HPDE6-E6E7 (cell line): ENCODE measurements at regions not wholly inside any gene's neighbourhood (a gene's known extent, or its start where the extent isn't known, plus 50 kb on each side); places are given as distances from the start of the nearest gene placed in this dataset.
A peak's percentile ranks its signal among the peaks of the same experiment; 100 is the strongest.
"Not testable (repeated sequence)": the region's sequence is repeated elsewhere in the genome, so short reads cannot be mapped to it uniquely, and the experiment has no call there.

Experiments
- DNase-seq: peaks from one replicate; pipeline ENCODE4 v3.0.0; 2011; ENCODE audit warnings: missing footprints; ENCODE audit errors: extremely low spot score

DNA sequence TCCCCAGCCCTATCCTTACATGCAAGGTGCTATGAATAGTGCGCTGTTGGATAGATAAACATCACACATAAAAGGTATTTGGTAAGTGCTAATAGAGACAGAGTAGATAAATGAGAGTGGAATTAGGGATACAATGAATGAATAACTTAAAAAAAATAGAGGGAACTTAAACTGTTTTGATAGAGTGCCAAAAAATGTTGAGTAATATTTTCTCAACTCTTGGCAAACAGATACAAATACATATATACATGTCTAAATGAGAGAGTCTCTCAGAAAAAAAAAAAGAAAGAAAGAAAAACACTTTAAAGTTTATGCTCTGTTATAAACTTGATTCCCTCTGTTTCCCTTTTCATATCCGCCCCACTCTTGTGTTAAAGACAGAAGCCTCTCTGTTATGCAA, 667.4 kb downstream of the ROBO2 start:
- DNase-seq = no peak

DNA sequence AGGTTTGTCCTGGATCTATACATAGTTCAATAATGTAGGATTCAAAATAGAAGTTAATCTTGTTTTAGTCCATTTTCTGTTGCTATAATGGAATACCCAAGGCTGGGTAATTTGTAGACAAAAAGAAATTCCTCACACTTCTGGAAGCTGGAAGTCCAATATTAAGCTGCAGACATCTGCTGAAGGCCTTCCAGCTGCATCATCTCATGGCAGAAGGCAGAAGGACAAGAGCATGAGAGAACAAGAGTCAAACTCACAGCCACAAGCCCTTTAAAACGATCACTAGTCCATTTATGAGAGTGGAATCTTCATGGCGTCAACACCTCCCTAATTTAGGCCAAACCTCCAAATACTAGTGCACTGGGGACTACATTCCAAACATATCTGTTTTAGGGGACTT, 669.3 kb downstream of the ROBO2 start:
- no peak for DNase-seq

DNA sequence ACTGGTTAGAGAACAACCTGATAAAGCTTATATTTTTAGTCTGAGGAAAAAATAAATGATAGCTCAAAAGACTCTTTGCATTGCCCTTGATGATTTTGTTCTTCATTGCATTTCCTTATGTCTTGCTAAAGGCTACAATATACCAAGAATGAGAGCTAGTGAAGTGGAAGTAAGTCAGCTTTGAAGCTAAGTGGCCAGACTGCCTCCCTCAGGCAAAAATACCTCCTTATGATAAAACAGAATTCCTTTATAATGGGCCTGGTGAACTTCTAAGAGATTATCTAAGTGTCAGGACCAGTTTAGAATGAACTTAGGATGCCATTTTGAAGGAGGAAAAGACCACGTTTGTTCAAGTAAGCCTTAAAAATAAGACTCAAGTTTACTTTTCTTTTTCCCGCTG, 678.4 kb downstream of the ROBO2 start:
- DNase-seq = no peak

DNA sequence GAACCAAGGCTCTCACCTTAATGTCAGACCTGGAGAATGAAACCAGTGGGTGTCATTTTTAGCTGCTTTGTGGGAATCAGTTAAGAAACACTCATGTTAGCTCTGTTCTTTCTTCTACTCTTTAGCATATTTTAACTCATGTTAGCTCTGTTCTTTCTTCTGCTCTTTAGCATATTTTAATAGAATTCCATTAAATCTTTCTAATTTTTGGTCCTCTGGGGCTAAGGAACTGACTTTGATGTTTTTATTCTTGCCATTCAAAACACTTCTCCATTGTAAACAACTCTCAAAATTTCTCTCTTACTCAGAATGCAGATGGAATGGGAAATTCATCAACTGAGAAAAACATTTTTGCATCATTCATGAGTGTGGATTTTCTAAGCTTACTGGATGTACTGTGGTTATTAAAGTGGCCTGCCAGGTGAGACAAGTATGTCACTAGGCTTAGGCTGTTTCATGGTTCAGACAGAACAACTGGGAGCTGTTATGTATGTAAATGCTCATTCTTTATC, 680.6 kb downstream of the ROBO2 start:
- DNase-seq = no peak

DNA sequence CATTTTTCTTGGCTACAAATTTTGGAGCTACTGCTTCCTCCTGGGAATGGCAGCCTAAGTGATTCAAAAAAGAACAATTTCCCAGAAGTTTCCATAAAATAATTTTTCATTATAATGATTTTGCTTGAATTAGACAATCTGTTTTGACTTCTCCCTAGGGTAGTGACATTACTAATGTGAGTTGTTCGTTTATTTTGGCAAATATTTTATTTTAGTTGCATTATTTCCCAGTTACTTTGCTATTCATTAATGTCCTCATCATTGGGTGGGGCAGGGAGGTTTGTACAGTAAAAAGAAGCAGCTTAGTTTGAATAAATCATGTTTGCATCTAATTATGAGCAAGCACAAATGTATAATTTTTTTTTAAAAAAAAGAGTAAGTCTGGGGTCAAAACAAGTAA, 686.6 kb downstream of the ROBO2 start:
- no peak for DNase-seq

DNA sequence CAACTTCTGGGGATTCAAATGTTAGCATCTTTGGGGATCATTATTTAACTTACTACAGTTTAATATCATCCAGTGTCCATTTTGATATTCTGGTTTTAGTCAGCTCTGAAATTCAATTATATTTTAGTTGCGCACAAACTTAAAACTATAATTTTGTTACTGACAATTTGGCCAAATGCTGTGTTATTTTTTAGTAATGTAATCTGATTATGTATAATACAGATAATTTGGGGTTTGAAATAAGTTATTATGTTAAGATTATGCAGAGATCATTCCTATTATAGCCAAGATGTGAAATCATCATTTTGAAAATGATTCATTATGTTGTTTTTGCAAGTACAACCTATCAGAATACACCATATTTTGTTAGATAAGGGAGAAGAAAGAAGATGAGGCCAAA, 706.1 kb downstream of the ROBO2 start:
- no peak for DNase-seq

DNA sequence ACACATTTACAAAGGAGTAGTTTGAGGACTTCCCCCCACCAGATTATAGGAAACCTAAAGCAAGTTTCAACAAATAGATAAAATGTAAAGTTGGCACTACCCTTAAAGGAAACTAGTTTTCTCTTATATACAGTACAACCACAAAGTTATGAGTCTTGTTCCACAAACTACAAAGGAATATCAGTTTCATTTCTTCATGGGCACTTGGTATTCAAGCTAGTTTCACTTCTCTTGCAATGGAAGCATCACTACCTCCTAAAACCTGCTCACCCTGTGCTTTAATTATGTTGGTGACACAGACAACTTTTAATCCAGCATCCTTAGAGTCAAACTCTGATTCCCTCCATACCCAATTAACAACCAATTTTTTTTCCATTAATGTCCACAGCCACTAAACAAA, 707.0 kb downstream of the ROBO2 start:
- no peak for DNase-seq

DNA sequence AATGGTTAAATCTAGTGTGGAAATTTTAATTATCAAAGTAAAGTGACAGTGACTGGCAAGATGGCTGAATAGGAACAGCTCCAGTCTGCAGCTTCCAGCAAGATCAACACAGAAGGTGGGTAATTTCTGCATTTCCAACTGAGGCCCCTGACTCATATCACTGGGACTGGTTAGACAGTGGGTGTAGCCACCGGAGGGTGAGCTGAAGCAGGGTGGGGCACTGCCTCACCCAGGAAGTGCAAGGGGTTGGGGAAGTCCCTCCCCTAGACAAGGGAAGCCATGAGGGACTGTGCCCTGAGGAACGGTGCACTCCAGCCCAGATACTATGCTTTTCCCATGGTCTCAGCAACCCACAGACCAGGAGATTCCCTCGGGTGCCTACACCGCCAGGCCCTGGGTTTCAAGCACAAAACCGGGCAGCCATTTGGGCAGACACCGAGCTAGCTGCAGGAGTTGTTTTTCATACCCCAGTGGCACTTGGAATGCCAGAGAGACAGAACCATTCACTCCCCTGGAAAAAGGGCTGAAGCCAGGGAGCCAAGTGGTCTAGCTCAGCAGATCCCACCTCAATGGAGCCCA, 716.6 kb downstream of the ROBO2 start:
- DNase-seq = not testable (repeated sequence)

DNA sequence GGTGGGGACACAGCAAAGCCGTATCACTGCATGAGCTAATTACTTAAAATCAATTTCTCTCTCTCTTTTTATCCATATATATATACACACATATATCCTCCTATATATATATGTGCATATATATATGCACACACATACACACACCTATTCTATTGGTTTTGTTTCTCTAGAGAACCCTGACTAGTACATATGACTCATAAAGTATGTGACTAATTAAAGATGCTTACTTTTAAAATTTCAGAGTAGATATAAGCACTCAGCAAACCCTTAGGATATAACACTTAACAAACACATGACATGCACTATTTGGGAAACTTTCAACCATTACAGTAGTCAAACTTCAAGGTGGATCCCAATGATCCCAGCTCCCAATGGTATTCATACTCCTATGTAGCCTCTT, 732.6 kb downstream of the ROBO2 start:
- DNase-seq = no peak

DNA sequence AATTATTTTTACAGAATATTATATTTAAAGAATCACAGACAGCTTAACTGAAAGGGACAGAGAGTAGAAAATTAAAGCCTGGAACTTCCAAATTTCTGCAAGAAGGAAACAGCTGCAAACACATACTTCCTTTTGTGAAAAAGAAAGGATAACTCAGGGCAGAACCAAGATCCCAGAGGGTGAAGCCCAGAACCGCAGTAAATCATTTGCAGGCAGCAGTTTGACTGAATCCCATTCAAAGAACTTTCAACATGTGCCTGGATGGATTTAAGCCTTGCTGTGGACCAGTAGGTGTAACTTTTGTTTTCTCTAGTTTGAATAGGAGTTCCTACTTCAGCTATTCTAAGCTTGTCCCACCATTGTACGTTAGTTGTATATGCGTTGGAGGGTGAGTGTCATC, 733.2 kb downstream of the ROBO2 start:
- no peak for DNase-seq

DNA sequence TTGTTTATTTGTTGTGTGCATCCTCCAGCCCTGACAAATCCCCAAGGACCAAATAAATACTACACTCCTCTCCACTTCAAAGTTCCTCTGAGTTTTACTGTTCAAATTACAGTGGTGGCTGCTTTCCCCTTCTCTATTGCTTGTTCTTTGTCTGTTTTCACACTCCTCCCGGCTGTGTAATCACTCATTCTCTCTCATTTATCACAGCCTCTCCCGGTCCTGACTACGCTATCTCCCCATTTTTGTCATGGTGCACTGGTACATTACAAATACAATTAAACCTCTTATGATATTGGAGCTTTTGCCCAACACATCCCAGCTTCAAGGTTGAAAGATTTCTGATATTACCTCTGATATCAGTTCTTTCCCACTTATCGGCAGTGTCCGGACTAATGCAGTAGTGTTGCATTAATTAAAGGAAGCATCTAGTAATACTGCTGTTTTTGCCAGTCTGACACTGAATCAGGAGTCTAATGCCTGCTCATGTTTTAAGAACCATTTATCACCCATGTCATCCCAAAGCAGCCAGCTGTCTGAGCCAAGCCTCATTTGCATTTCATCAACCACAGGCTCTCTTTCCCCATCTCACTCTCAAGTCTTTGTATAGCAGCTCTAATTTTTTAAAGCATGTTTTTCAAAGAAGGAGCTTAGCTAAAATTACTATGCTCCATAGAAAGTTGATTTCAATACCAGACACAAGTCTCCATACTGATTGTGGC, 740.5 kb downstream of the ROBO2 start:
- no peak for DNase-seq

DNA sequence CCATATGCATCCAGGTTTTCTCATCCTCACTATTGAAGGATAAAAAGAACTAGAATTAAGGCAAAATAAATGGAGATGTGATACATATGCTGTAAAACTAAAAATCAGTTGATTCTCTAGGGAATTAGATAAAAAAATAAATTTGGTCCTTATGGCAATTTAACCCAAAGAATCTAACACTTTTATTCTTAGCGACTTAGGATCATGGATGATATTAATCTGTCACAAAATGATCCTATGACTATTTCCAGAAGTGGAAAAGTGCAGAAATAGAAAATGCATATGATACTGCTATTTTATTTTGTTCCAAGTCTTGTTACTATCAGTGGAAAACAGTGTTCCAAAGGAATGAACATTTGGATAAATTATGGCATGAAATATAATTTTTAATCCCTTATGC, 746.3 kb downstream of the ROBO2 start:
- no peak for DNase-seq

DNA sequence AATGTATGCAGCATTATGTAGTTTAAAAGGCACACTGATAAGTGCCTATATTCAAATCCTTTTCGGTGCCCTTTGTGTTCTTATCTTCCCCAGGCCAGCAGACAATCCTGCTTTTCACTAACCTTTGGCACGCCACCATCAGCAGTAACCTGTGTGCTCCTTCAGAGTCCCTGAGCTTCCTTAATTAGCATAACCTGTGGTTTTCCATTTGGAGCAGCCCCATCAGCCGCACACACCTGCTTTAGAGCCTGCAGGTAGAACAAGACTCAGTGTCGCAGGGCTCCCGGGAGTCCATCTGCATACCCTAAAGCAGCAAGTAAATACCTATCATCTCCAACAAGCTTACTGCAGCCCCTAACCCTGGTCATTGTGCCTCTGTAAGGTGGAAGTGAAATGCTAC, 755.1 kb downstream of the ROBO2 start:
- DNase-seq = no peak

DNA sequence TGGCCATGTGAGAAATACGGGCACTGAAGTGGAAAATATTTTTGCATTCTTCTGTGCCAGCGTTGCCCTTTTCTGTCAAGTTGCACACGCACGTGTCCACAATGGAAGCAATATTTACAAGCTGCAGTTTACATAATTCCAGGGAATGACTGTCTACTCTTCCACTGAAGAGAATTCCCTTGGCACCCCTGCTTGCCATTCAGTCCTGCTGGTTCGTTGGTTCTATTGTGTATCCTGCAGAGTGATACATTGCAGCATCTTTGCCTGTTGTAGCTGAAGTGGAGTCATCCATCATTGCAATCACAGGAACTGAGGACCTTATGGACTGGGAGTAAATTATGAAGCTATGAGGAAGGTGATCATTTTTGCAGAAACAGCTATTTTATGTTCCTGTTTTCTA, 759.4 kb downstream of the ROBO2 start:
- DNase-seq = no peak

DNA sequence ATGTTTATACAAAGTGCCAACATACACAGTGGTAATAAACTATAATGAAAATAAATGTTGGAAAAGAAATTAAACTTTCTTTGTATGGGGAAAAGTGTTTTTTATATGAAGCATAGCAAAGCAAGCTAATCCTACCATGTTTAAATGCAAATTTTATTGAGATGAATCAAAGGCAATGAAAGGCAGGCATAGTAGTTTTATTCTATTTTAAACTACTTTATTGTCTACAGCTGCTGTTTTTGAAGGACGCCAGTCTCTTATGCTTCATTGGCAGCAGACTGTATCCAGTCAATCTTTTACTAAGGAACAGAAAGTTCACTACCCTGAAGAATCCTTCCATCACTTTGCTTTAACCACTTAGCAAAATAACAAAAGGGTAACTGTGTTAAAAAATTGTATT, 761.0 kb downstream of the ROBO2 start:
- DNase-seq = no peak

DNA sequence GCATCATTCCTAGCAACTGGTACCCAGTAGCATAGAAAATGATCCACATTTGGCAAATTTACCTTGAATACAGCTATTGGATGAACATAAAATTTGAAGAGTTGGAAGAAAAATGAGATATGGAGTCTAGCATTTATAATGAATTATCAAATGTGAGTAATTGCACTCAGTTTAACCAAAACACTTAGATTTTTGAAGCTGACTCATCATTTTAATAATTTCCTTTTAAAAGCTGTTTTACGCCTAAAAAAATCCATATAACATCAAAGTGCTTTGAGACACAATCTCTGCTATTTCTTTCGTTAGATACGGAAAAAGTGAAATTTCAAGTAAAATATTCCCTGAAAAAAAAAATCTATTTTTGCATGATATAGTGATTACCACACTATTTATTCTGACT, 767.4 kb downstream of the ROBO2 start:
- DNase-seq = no peak

DNA sequence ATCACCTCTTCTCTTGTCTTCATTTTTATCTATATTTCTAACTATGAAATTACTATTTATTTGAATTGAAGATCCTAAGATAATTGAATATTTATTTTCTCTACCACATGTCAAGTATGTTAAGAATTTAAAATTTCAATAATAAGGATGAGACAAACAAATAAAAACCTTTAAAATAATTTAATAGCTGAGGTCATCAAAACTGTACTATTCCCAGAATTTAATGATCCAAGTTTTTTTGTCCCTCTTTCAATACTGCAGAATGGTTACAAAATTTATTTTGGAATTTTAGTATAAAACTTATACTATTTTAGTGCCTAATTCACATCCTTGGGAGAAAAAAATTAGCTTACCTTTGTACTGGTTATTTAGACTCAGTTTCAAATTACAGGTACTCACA, 774.9 kb downstream of the ROBO2 start:
- DNase-seq = no peak

DNA sequence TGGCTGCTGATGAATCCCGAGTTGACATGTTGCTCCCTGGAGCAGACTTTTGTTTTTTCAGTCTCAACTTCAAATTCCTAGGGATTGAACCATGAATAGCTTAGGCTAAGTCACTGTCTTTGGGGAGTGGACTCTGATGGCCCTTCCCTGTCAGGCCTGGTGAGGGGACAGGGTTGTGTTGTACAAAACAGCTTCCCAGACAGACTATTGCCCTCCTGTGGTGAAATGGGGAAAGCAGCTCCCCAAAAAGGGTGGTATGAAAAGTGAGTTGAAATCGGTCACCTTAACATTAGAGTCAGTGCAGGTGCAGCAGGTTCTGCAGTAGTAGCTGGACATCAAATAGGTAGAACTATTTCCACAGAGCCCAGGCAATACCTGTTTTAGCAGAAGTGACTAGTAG, 775.6 kb downstream of the ROBO2 start:
- no peak for DNase-seq

DNA sequence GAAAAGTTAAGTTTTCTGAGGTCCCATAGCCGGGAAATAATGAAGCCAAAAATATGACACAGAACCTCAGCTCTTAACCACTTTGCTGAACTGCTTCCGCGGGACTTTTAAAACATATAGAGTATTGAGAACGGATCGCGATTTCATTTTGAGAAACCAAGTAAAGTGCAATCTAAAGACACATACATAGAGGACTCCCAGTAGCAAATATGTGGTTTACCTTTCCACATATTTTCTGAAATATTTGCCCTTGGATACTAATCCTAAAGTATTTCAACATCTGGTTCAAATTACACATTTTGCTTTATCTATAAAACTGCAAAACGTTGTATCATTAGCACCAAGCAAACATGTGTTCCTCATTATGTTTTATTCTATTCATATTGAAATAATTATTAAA, 776.5 kb downstream of the ROBO2 start:
- DNase-seq = no peak

DNA sequence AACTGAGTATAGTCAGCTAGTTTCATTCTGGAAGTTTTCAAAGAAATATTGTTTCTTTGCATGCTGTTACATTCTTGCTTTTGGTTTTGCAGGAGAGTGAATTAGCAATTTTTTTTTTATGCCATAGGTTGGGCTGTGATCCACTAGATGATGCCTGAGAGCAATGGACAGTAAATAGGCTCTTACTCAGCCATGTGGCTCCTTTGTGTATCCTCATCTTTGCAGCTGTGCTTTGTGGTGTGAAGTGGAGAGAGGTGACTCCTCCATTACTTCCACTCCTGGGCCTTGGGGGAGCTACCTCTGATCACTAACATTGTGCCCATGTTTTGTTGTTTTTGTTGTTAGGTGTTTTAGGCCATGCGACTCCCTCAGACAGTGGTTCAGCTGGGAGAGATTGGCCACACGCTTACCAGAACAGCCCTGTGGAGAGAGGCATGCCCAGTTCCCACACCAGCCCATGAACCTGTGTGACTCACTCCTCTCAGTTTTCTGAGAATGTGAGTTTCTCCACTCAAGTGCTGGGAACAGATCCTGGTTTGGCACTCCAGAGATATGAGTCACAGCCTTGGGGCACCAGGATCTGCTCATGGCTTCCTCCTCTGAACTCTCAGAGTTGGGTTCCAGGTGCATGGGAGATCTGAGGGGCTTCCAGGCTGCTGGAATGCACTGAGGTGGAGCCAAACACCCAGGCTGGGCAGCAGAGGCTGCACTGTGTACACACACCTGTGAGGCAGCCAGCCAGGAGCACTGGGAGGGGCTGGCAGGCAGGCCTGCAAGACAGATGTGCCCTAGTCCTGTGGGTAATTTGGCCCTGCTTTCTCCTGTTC, 785.3 kb downstream of the ROBO2 start:
- DNase-seq = peak; percentile 43

DNA sequence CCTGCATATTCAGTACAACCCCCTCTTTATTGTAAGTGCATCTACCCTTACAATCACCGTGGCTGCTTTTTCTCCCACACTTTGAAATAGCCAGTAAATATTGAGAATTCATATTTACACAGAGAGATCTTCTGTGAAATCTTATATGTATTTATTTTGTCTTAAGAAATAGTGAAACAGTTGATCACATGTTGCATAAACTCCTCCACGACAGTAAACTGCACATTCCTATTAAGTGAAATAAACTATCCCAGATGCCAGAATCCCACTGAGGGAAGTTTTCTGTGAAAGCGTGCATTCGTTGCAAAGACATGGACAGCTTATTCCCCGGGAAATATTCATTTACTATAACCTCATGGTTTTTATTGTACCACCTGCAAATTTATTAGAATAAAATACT, 796.0 kb downstream of the ROBO2 start:
- DNase-seq = no peak

DNA sequence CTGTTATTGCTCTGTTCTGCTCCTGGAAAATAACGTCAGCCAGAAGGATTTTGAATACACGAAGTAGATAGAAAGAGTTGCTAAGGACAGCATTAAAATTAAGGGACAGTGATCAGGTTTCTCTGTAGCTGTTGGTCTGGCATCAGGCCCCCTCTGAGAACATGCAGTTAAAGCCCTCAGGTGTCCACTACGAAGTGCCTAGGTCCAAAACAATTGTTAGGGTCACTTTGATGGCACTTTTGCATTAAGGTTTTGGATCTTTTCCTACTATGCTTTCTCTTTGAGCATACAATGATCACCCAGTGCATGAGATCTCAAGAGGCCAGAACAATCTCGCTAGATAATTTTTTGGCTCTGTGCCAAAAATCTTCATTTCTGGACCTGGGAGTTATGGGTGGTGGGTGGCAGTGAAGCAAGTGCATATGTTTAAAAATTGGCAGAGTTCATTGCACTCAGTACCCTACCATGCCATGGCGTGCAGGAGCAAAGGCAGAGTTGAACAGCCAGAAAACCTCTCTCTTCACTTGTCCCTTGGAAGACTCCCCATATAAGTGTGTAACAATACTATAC, 797.6 kb downstream of the ROBO2 start:
- DNase-seq = no peak

DNA sequence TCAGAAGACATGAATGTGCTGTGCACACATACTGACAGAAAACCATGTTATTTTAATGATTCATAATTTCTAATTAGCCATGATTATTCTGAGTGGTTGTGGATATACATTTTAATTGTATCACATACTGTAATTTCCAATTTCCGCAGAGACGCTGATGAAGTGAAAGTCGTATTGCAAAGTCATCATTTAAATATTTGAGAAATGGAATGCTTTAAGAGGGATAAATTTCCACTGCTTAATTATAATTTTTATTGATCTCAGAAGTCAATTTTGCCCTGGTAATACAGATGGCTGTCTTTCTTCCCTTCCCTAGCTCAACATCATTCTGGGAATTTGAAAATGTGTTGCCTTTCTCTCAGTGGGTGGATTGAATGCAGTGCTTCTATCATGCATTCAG, 819.3 kb downstream of the ROBO2 start:
- DNase-seq = no peak
